Liver (tissue), 8 donors: ENCODE measurements at regions not wholly inside any gene's neighbourhood (a gene's known extent, or its start where the extent isn't known, plus 50 kb on each side); places are given as distances from the start of the nearest gene placed in this dataset.

ENCODE experiments used
- DNase-seq: peaks from one replicate; pipeline ENCODE4 v3.0.0-alpha.2; 2017; ENCODE audit warnings: low spot score
- H3K27ac ChIP-seq, 2 donors: one replicate each; pipeline ENCODE4 v1.7.0; 2013; ENCODE audit warnings: inconsistent platforms in 2 of 2, low read length in 2 of 2, control low read depth in 1 of 2, low read depth in 1 of 2, mild to moderate bottlenecking in 1 of 2
- H3K27me3 ChIP-seq, 4 donors: one replicate each; pipeline versions ENCODE4 v1.6.1 to v1.7.0; 2013; ENCODE audit warnings: low read length in 3 of 4, inconsistent platforms in 1 of 4, mild to moderate bottlenecking in 1 of 4, moderate library complexity in 1 of 4; ENCODE audit not compliant: control insufficient read depth in 4 of 4, insufficient read depth in 4 of 4
- H3K36me3 ChIP-seq, 4 donors: one replicate each; pipeline versions ENCODE4 v1.6.1 to v1.7.0; 2013; ENCODE audit warnings: low read length in 3 of 4, mild to moderate bottlenecking in 3 of 4, low read depth in 1 of 4, moderate library complexity in 1 of 4; ENCODE audit not compliant: control insufficient read depth in 4 of 4, insufficient read depth in 3 of 4
- H3K4me1 ChIP-seq, 4 donors: one replicate each; pipeline versions ENCODE4 v1.6.1 to v1.7.0; 2013; ENCODE audit warnings: low read length in 3 of 4, mild to moderate bottlenecking in 3 of 4, moderate library complexity in 1 of 4; ENCODE audit not compliant: control insufficient read depth in 4 of 4, insufficient read depth in 4 of 4
- H3K4me3 ChIP-seq, 3 donors: one replicate each; pipeline versions ENCODE4 v1.6.1 to v1.7.0; 2013; ENCODE audit warnings: low read length in 3 of 3, control low read depth in 1 of 3, low read depth in 1 of 3, mild to moderate bottlenecking in 1 of 3
- H3K9ac ChIP-seq, 2 donors: one replicate each; pipeline ENCODE4 v1.7.0; 2013; ENCODE audit warnings: low read length in 2 of 2, mild to moderate bottlenecking in 2 of 2, moderate library complexity in 2 of 2, control low read depth in 1 of 2, low read depth in 1 of 2
- H3K9me3 ChIP-seq, 4 donors: one replicate each; pipeline versions ENCODE4 v1.6.1 to v1.7.0; 2013; ENCODE audit warnings: low read length in 3 of 4; ENCODE audit not compliant: control insufficient read depth in 4 of 4
- EGR1 ChIP-seq, 2 donors: IDR thresholded peaks; 2 replicates each; pipeline ENCODE4 v1.6.1; 2016 to 2018; ENCODE audit warnings: antibody characterized with exemption in 2 of 2, low read depth in 2 of 2
- FOXA1 ChIP-seq: IDR thresholded peaks from 2 replicates; pipeline ENCODE4 v1.6.1; 2016; ENCODE audit warnings: antibody characterized with exemption
- FOXA2 ChIP-seq: IDR thresholded peaks from 2 replicates; pipeline ENCODE4 v1.6.1; 2016; ENCODE audit warnings: antibody characterized with exemption
- GABPA ChIP-seq, 2 donors: IDR thresholded peaks in 1 of 2; conservative IDR thresholded peaks in 1 of 2; 2 replicates each; pipeline ENCODE4 v1.6.1; 2016; ENCODE audit warnings: antibody characterized with exemption in 2 of 2, mild to moderate bottlenecking in 1 of 2, moderate library complexity in 1 of 2
- HNF4A ChIP-seq, 2 donors: conservative IDR thresholded peaks; 2 replicates each; pipeline ENCODE4 v1.6.1; 2016; ENCODE audit warnings: antibody characterized with exemption in 2 of 2, mild to moderate bottlenecking in 2 of 2
- HNF4G ChIP-seq: IDR thresholded peaks from 2 replicates; pipeline ENCODE4 v1.6.1; 2016; ENCODE audit warnings: antibody characterized with exemption
- JUND ChIP-seq, 2 donors: IDR thresholded peaks; 2 replicates each; pipeline ENCODE4 v1.6.1; 2016; ENCODE audit warnings: antibody characterized with exemption in 2 of 2
- NR2F2 ChIP-seq: IDR thresholded peaks from 2 replicates; pipeline ENCODE4 v1.6.1; 2016; ENCODE audit warnings: antibody characterized with exemption
- RAD21 ChIP-seq, 2 donors: IDR thresholded peaks; 2 replicates each; pipeline ENCODE4 v1.6.1; 2016; ENCODE audit warnings: antibody characterized with exemption in 2 of 2, mild to moderate bottlenecking in 2 of 2
- RXRA ChIP-seq, 2 donors: IDR thresholded peaks; 2 replicates each; pipeline ENCODE4 v1.6.1; 2017 to 2018; ENCODE audit warnings: antibody characterized with exemption in 2 of 2, mild to moderate bottlenecking in 1 of 2
- SP1 ChIP-seq: IDR thresholded peaks from 2 replicates; pipeline ENCODE4 v1.6.1; 2018; ENCODE audit warnings: antibody characterized with exemption, mild to moderate bottlenecking
- TAF1 ChIP-seq: conservative IDR thresholded peaks from 2 replicates; pipeline ENCODE4 v1.6.1; 2016; ENCODE audit warnings: antibody characterized with exemption, mild to moderate bottlenecking
- YY1 ChIP-seq: IDR thresholded peaks from 2 replicates; pipeline ENCODE4 v1.6.1; 2016; ENCODE audit warnings: antibody characterized with exemption, mild to moderate bottlenecking
- WGBS: extraction: QIAGEN DNeasy Blood & Tissue Kit; methylation state at CpG from one replicate; pipeline ENCODE4 v1.1.7; 2013; 5-methylcytosine and 5-hydroxymethylcytosine counted together
- TF ChIP-seq, protein P1 (sequence below): IDR thresholded peaks from 2 replicates; pipeline ENCODE4 v1.6.1; 2016; ENCODE audit warnings: antibody characterized with exemption
- TF ChIP-seq, protein P2 (sequence below): fragments of 150-350 bp; IDR thresholded peaks from 2 replicates; pipeline ENCODE4 v1.5.1; 2017; ENCODE audit warnings: improper control_type of control experiment, low read depth, low read length; ENCODE audit not compliant: missing input control
- TF ChIP-seq, protein P3 (sequence below): IDR thresholded peaks from 2 replicates; pipeline ENCODE4 v1.6.1; 2016; ENCODE audit warnings: antibody characterized with exemption
- donor health status: healthy.
- donor health status: healthy.
- donor health status: healthy.
- donor health status: healthy.
- donor health status: healthy.

DNA sequence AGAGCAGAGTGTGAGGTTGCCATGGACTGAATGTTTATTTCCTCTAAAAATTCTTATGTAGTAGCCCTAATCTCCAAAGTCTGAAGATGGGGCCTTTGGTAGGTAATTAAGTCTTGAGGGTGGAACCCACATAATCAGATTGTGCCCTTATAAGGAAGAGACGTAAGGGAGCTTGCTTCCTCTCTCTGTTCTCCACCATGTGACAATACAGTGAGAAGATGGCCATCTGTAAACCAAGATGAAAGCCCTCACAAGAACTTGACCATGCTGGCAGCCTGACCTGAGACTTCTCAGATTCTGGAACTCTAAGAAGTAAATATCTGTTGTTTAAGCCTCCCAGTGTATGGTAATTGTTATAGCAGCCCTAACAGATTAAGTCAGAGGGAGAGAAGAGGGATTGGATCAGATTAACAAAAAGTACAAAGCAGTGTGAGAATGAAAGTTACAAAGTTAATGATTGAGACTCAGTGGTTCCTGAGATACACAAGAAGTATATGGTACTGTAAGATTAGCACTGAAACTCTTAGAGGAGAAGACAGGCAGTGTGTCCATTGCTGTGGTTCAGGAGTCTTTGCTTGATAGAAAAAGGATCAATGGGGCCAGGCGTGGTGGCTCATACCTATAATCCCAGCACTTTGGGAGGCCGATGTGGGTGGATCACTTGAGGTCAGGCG, 82.5 kb upstream of the GC start:
- TF ChIP-seq YY1 (no peak), EGR1 (IDR thresholded peaks at IDR 0.05; ENCODE audit: low read depth in 2 of 2) (no peak), FOXA1 (no peak), GABPA (IDR thresholded peaks at IDR 0.05 in 1 of 2, conservative IDR thresholded peaks at IDR 0.05 in 1 of 2) (no peak)
- H3K27ac ChIP-seq: no peak overlapping the region
- no peak overlapping the region for H3K4me3 ChIP-seq
- no peaks in the 10 kb centered on the region for H3K27me3 ChIP-seq
- 92% methylated on average over 4 of the region's 4 CpGs for WGBS
- peaks cover 0 to 6% (median under 1%) of the 10 kb centered on the region in 4 donors for H3K9me3 ChIP-seq
- no peak for DNase-seq
- peaks cover 0 to 6% (median 2%) of the 10 kb centered on the region in 4 donors for H3K4me1 ChIP-seq
- H3K36me3 ChIP-seq: no peaks in the 10 kb centered on the region
- H3K9ac ChIP-seq: no peak overlapping the region

DNA sequence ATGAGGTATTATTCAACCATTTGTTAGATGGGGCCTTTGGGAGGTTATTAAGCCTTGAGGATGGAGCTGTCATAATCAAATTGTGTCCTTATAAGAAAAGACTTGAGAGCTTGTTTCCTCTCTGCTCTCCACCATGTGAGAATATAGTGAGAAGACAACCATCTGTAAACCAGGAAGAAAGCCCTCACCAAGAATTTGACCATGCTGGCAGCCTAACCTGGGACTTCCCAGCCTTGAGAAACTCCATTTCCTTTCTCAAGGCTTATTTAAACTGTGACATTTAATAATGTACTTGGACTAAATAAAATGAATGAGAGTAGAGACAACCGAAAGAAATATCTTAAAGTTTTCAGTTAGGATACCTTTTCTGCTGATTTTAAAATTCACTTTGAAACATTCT, 83.7 kb upstream of the GC start:
- H3K4me3 ChIP-seq: no peak overlapping the region
- TF ChIP-seq RAD21 (IDR thresholded peaks at IDR 0.05): no peak
- TF ChIP-seq HNF4G: no peak
- TF ChIP-seq FOXA2: no peak
- TF ChIP-seq, protein P1, sequence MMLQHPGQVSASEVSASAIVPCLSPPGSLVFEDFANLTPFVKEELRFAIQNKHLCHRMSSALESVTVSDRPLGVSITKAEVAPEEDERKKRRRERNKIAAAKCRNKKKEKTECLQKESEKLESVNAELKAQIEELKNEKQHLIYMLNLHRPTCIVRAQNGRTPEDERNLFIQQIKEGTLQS: no peak
- TF ChIP-seq NR2F2: no peak
- TF ChIP-seq YY1: no peak
- TF ChIP-seq RXRA (IDR thresholded peaks at IDR 0.05): no peak
- no peak for TF ChIP-seq FOXA1
- TF ChIP-seq, protein P2, sequence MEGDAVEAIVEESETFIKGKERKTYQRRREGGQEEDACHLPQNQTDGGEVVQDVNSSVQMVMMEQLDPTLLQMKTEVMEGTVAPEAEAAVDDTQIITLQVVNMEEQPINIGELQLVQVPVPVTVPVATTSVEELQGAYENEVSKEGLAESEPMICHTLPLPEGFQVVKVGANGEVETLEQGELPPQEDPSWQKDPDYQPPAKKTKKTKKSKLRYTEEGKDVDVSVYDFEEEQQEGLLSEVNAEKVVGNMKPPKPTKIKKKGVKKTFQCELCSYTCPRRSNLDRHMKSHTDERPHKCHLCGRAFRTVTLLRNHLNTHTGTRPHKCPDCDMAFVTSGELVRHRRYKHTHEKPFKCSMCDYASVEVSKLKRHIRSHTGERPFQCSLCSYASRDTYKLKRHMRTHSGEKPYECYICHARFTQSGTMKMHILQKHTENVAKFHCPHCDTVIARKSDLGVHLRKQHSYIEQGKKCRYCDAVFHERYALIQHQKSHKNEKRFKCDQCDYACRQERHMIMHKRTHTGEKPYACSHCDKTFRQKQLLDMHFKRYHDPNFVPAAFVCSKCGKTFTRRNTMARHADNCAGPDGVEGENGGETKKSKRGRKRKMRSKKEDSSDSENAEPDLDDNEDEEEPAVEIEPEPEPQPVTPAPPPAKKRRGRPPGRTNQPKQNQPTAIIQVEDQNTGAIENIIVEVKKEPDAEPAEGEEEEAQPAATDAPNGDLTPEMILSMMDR: no peak
- TF ChIP-seq, protein P3, sequence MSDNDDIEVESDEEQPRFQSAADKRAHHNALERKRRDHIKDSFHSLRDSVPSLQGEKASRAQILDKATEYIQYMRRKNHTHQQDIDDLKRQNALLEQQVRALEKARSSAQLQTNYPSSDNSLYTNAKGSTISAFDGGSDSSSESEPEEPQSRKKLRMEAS: no peak
- TF ChIP-seq GABPA (IDR thresholded peaks at IDR 0.05 in 1 of 2, conservative IDR thresholded peaks at IDR 0.05 in 1 of 2): no peak
- no peak for DNase-seq
- WGBS: 86% methylated on average over 1 of the region's 1 CpG
- H3K36me3 ChIP-seq: no peaks in the 10 kb centered on the region
- peaks cover 0 to 6% (median 2%) of the 10 kb centered on the region in 4 donors for H3K4me1 ChIP-seq
- no peak overlapping the region for H3K9ac ChIP-seq
- no peak overlapping the region for H3K27ac ChIP-seq
- H3K9me3 ChIP-seq: peaks cover 0 to 6% (median under 1%) of the 10 kb centered on the region in 4 donors
- H3K27me3 ChIP-seq: no peaks in the 10 kb centered on the region

DNA sequence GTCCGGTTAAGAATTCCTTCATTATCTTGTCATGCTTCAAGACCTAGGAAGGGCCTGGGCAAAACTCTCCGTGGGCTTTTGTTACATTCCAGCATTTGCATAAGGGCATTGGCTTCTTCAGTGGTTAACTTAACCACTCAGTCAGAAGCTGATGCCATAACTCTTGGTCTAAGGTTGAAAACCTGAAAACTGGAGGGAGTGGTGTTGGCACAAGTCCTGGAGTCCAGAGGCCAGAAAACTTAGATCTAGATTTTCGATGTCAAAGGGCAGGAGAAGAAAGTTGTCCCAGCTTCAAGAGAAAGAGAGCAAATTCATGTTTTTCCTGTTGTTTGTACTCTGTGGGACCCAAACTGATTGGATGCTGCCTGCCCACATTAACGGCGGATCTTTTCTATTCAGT, 86.6 kb upstream of the GC start:
- Histone ChIP-seq H3K27ac (no peak overlapping the region), H3K27me3 (no peaks in the 10 kb centered on the region), H3K9me3 (no peaks in the 10 kb centered on the region), H3K36me3 (no peaks in the 10 kb centered on the region), H3K4me3 (no peak overlapping the region), H3K4me1 (peaks cover 0 to 6% (median 2%) of the 10 kb centered on the region in 4 donors), H3K9ac (no peak overlapping the region)
- whole genome bisulfite sequencing: 50% methylated on average over 5 of the region's 5 CpGs
- TF ChIP-seq RAD21 (IDR thresholded peaks at IDR 0.05) (no peak), FOXA2 (no peak), RXRA (IDR thresholded peaks at IDR 0.05) (peak in 1 of 2 donors; percentile 27), SP1 (no peak), EGR1 (IDR thresholded peaks at IDR 0.05; ENCODE audit: low read depth in 2 of 2) (no peak), TAF1 (no peak), HNF4A (conservative IDR thresholded peaks at IDR 0.05) (peak; percentile 63 to 67), JUND (IDR thresholded peaks at IDR 0.05) (no peak), GABPA (IDR thresholded peaks at IDR 0.05 in 1 of 2, conservative IDR thresholded peaks at IDR 0.05 in 1 of 2) (no peak)
- TF ChIP-seq, protein P2: no peak
- TF ChIP-seq, protein P1: no peak
- no peak for DNase-seq
